PC-3 (cell line): ENCODE measurements at regions not wholly inside any gene's neighbourhood (a gene's known extent, or its start where the extent isn't known, plus 50 kb on each side); places are given as distances from the start of the nearest gene placed in this dataset.

Source experiments
- ATAC-seq: fragments of 200-7000 bp; cut with Tn5 transposase; 2 replicates; pipeline ENCODE4 v1.9.1; 2020; ENCODE audit warnings: mild to moderate bottlenecking, moderate library complexity
- BruUV-seq: library from RNA; stranded (reverse); fragments of 400-500 nt; replicated peaks from 2 replicates; lab custom pipeline; 2021; lab: Mats Ljungman, UMichigan
- CTCF ChIA-PET: fragments of 300-600 bp; sonication (Branson Sonifier 250); formaldehyde crosslinking; loops from one replicate; lab custom pipeline; 2022; ENCODE audit warnings: antibody characterized with exemption; lab: Charles Lee
- POLR2A ChIA-PET: fragments of 300-600 bp; sonication (Branson Sonifier 250); formaldehyde crosslinking; loops from one replicate; lab custom pipeline; 2022; ENCODE audit warnings: antibody characterized with exemption; ENCODE audit not compliant: unreplicated experiment; lab: Charles Lee
- DNase-seq: peaks from one replicate; pipeline ENCODE4 v3.0.0-alpha.2; 2015
- H2AFZ ChIP-seq: fragments of 300-600 bp; sonication (generic); 2 replicates; pipeline ENCODE4 v1.6.0; 2016; ENCODE audit warnings: antibody characterized with exemption, low read length
- H3F3A ChIP-seq: fragments of 300-600 bp; sonication (generic); one replicate; pipeline ENCODE4 v1.6.0; 2017; ENCODE audit warnings: antibody characterized with exemption, low read length, control low read depth, mild to moderate bottlenecking; ENCODE audit not compliant: unreplicated experiment
- H3K27ac ChIP-seq: fragments of 300-600 bp; sonication (generic); 2 replicates; pipeline ENCODE4 v1.5.1; 2016; ENCODE audit warnings: mild to moderate bottlenecking, low read length
- H3K27me3 ChIP-seq: fragments of 300-600 bp; sonication (generic); 2 replicates; pipeline ENCODE4 v1.6.1; 2016; ENCODE audit warnings: low read length, mixed read lengths
- H3K36me3 ChIP-seq: fragments of 300-600 bp; sonication (generic); 2 replicates; pipeline ENCODE4 v1.6.1; 2016; ENCODE audit warnings: low read depth, mixed run types, low read length, mixed read lengths
- H3K4me1 ChIP-seq: fragments of 300-600 bp; sonication (generic); 2 replicates; pipeline ENCODE4 v1.5.1; 2016; ENCODE audit warnings: low read length; ENCODE audit not compliant: insufficient read depth
- H3K4me2 ChIP-seq: fragments of 300-600 bp; sonication (generic); 2 replicates; pipeline ENCODE4 v1.6.0; 2016; ENCODE audit warnings: low read length
- H3K4me3 ChIP-seq: fragments of 300-600 bp; sonication (generic); 2 replicates; pipeline ENCODE4 v1.5.1; 2016; ENCODE audit warnings: mild to moderate bottlenecking, low read length, mixed read lengths
- H3K79me2 ChIP-seq: fragments of 300-600 bp; sonication (generic); 2 replicates; pipeline ENCODE4 v1.6.1; 2017; ENCODE audit warnings: low read length, mixed read lengths
- H3K9ac ChIP-seq: fragments of 300-600 bp; sonication (generic); 2 replicates; pipeline ENCODE4 v1.6.0; 2016; ENCODE audit warnings: mild to moderate bottlenecking, low read length
- H3K9me2 ChIP-seq: fragments of 300-600 bp; sonication (generic); replicated peaks from 2 replicates; pipeline ENCODE4 v1.6.1; 2016; ENCODE audit warnings: mixed run types, low read length, mixed read lengths
- H3K9me3 ChIP-seq: fragments of 300-600 bp; sonication (generic); 2 replicates; pipeline ENCODE4 v1.6.1; 2016; ENCODE audit warnings: low read length, mixed read lengths
- H4K20me1 ChIP-seq: fragments of 300-600 bp; sonication (generic); 2 replicates; pipeline ENCODE4 v1.6.1; 2016; ENCODE audit warnings: low read length, mixed read lengths
- EZH2 ChIP-seq: fragments of 300-600 bp; sonication (generic); IDR thresholded peaks from one replicate; pipeline ENCODE4 v1.6.1; 2017; ENCODE audit warnings: antibody characterized with exemption, mild to moderate bottlenecking, low read length; ENCODE audit not compliant: unreplicated experiment
- EZH2phosphoT487 ChIP-seq: fragments of 300-600 bp; sonication (generic); IDR thresholded peaks from 2 replicates; pipeline ENCODE4 v1.6.1; 2018; ENCODE audit warnings: mild to moderate bottlenecking, antibody characterized with exemption, low read length, borderline replicate concordance
- intact Hi-C: fragments of 100-400 bp; cut with micrococcal nuclease; formaldehyde crosslinking; loops from 2 replicates; pipeline ENCODE4 v1.9.0; 2023
- TF ChIP-seq, protein P1 (sequence below): fragments of 300-600 bp; sonication (generic); conservative IDR thresholded peaks from 2 replicates; pipeline ENCODE4 v1.5.1; 2017; ENCODE audit warnings: antibody characterized with exemption, low read depth, mild to moderate bottlenecking, low read length

DNA sequence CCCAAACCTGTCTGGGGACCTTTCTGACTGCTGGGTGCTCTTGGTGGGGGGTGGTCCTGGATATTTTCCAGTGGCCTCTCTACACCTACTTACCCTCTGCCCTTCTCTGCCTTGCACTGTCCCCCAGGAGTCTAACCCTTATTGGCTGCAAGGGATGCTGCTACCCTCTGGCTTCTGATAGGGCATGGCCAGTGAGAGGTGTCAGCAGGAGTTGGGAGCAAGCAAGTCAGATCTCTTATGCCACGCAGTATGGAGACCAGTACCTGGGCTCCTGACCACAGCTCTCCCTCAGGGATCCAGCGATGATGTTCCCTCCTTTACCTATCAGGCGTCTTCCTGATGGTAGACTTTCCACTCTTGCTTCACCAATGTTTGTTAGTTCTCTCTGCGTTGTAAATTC, 373.7 kb downstream of the SOCS6 start:
- ChIA-PET POLR2A (no interaction called here), CTCF (no interaction called here)
- intact Hi-C loops = no loop called here
- no peaks in the 10 kb centered on the region for H3K9me3 ChIP-seq
- 0 out of 2 replicates have a peak, but pooled peaks cover 4% of the 10 kb centered on the region for H3K27me3 ChIP-seq
- no peak overlapping the region for H3K4me2 ChIP-seq
- H3F3A ChIP-seq = no peaks in the 10 kb centered on the region
- no peak for ATAC-seq
- no peaks in the 10 kb centered on the region for H4K20me1 ChIP-seq
- H3K27ac ChIP-seq = no peak overlapping the region
- no peaks in the 10 kb centered on the region for H3K79me2 ChIP-seq
- no peak overlapping the region for H3K4me3 ChIP-seq
- TF ChIP-seq EZH2 = no peak
- no peak for TF ChIP-seq EZH2phosphoT487
- TF ChIP-seq, protein P1, sequence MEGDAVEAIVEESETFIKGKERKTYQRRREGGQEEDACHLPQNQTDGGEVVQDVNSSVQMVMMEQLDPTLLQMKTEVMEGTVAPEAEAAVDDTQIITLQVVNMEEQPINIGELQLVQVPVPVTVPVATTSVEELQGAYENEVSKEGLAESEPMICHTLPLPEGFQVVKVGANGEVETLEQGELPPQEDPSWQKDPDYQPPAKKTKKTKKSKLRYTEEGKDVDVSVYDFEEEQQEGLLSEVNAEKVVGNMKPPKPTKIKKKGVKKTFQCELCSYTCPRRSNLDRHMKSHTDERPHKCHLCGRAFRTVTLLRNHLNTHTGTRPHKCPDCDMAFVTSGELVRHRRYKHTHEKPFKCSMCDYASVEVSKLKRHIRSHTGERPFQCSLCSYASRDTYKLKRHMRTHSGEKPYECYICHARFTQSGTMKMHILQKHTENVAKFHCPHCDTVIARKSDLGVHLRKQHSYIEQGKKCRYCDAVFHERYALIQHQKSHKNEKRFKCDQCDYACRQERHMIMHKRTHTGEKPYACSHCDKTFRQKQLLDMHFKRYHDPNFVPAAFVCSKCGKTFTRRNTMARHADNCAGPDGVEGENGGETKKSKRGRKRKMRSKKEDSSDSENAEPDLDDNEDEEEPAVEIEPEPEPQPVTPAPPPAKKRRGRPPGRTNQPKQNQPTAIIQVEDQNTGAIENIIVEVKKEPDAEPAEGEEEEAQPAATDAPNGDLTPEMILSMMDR = no peak
- no peak for DNase-seq
- H3K9ac ChIP-seq = no peak overlapping the region
- H2AFZ ChIP-seq = no peak overlapping the region
- no peaks in the 10 kb centered on the region for H3K9me2 ChIP-seq
- BruUV-seq = no TSS peak
- no peaks in the 10 kb centered on the region for H3K4me1 ChIP-seq
- no peaks in the 10 kb centered on the region for H3K36me3 ChIP-seq

DNA sequence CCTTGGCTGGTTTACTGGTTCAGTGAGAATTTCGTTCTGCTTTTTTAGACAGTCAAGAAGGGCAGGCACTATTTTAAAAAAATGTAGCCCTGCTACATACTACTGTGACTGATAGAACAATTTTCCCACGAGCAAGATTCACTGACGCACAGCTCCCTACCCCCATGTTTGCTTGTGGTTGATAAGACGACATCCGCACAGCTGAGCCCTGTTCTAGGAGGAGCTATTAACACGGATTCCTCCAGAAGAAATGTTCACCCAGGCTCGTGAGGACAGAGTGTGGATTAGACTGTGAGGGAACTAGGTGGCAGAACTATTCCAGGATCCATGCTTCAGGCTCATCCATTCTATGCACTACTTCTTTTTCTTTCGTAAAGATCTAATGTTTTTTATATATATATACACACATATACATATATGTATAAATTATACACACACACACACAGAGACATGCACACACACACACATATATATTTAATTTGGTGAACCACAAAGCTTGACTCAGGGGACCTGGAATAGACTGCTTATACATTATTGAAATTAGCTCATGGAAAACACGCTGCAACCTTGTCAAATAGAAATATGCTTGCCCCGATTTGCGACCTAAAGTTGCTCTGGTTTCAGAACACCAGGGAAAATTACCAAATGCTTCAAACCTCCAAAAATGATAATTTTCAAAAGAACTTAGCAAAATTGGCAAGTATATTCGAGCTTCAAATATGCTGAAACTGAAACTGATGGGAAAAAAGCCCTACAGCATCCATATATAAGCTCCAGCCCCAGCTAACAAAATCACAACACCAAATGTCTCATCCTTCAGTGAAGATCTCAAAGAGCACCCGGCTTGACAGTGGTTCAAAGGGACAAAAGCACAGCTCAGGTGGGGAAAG, 370.4 kb downstream of the SOCS6 start:
- H3K4me3 ChIP-seq = no peak overlapping the region
- H3K36me3 ChIP-seq = no peaks in the 10 kb centered on the region
- no peak overlapping the region for H3K27ac ChIP-seq
- H3K9me2 ChIP-seq = no peaks in the 10 kb centered on the region
- TF ChIP-seq EZH2 = no peak
- no peak for TF ChIP-seq EZH2phosphoT487
- TF ChIP-seq, protein P1 = no peak
- no peak overlapping the region for H2AFZ ChIP-seq
- H3K4me1 ChIP-seq = no peaks in the 10 kb centered on the region
- no peak overlapping the region for H3K4me2 ChIP-seq
- no peaks in the 10 kb centered on the region for H3K79me2 ChIP-seq
- intact Hi-C loops = no loop called here
- no peaks in the 10 kb centered on the region for H3F3A ChIP-seq
- H3K9me3 ChIP-seq = no peaks in the 10 kb centered on the region
- ATAC-seq = no peak
- ChIA-PET POLR2A (no interaction called here), CTCF (no interaction called here)
- DNase-seq = no peak
- H3K9ac ChIP-seq = no peak overlapping the region
- BruUV-seq = no TSS peak
- 0 out of 2 replicates have a peak, but pooled peaks cover 4% of the 10 kb centered on the region for H3K27me3 ChIP-seq
- no peaks in the 10 kb centered on the region for H4K20me1 ChIP-seq

DNA sequence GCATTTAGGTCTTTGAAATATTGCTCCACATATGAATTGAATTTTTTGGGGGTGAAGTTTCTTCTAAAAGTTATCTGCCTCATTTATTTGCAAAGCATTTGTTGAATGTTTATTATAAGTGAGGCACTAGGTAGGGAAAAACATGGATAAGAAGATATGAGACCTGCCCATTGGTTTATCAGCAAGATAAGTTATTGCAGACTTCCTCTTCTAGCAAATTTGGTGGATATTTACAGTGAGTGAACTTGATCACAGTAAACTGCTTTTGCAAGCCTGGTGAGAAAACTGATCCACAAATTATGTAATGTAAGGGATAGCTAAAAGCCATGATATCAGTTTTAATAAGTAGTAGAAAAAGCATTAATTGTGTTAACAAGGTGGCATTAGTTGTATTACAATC, 364.8 kb downstream of the SOCS6 start:
- Histone ChIP-seq H3K9me2 (no peaks in the 10 kb centered on the region), H3K9me3 (no peaks in the 10 kb centered on the region), H3F3A (no peaks in the 10 kb centered on the region), H4K20me1 (no peaks in the 10 kb centered on the region), H3K4me2 (no peak overlapping the region), H3K79me2 (no peaks in the 10 kb centered on the region), H3K27ac (no peak overlapping the region), H3K4me1 (no peaks in the 10 kb centered on the region), H3K4me3 (no peak overlapping the region), H3K9ac (no peak overlapping the region), H3K36me3 (no peaks in the 10 kb centered on the region), H3K27me3 (0 out of 2 replicates have a peak, but pooled peaks cover 4% of the 10 kb centered on the region), H2AFZ (no peak overlapping the region)
- ChIA-PET POLR2A (no interaction called here), CTCF (no interaction called here)
- no peak for ATAC-seq
- TF ChIP-seq, protein P1 = no peak
- TF ChIP-seq EZH2phosphoT487 = no peak
- no TSS peak for BruUV-seq
- DNase-seq = no peak
- intact Hi-C loops = no loop called here
